Liver (tissue), 8 donors: ENCODE measurements at regions not wholly inside any gene's neighbourhood (a gene's known extent, or its start where the extent isn't known, plus 50 kb on each side); places are given as distances from the start of the nearest gene placed in this dataset.

Experiments used
- DNase-seq: peaks from one replicate; pipeline ENCODE4 v3.0.0-alpha.2; 2017; ENCODE audit warnings: low spot score
- H3K27ac ChIP-seq, 2 donors: one replicate each; pipeline ENCODE4 v1.7.0; 2013; ENCODE audit warnings: inconsistent platforms in 2 of 2, low read length in 2 of 2, control low read depth in 1 of 2, low read depth in 1 of 2, mild to moderate bottlenecking in 1 of 2
- H3K27me3 ChIP-seq, 4 donors: one replicate each; pipeline versions ENCODE4 v1.6.1 to v1.7.0; 2013; ENCODE audit warnings: low read length in 3 of 4, inconsistent platforms in 1 of 4, mild to moderate bottlenecking in 1 of 4, moderate library complexity in 1 of 4; ENCODE audit not compliant: control insufficient read depth in 4 of 4, insufficient read depth in 4 of 4
- H3K36me3 ChIP-seq, 4 donors: one replicate each; pipeline versions ENCODE4 v1.6.1 to v1.7.0; 2013; ENCODE audit warnings: low read length in 3 of 4, mild to moderate bottlenecking in 3 of 4, low read depth in 1 of 4, moderate library complexity in 1 of 4; ENCODE audit not compliant: control insufficient read depth in 4 of 4, insufficient read depth in 3 of 4
- H3K4me1 ChIP-seq, 4 donors: one replicate each; pipeline versions ENCODE4 v1.6.1 to v1.7.0; 2013; ENCODE audit warnings: low read length in 3 of 4, mild to moderate bottlenecking in 3 of 4, moderate library complexity in 1 of 4; ENCODE audit not compliant: control insufficient read depth in 4 of 4, insufficient read depth in 4 of 4
- H3K4me3 ChIP-seq, 3 donors: one replicate each; pipeline versions ENCODE4 v1.6.1 to v1.7.0; 2013; ENCODE audit warnings: low read length in 3 of 3, control low read depth in 1 of 3, low read depth in 1 of 3, mild to moderate bottlenecking in 1 of 3
- H3K9ac ChIP-seq, 2 donors: one replicate each; pipeline ENCODE4 v1.7.0; 2013; ENCODE audit warnings: low read length in 2 of 2, mild to moderate bottlenecking in 2 of 2, moderate library complexity in 2 of 2, control low read depth in 1 of 2, low read depth in 1 of 2
- H3K9me3 ChIP-seq, 4 donors: one replicate each; pipeline versions ENCODE4 v1.6.1 to v1.7.0; 2013; ENCODE audit warnings: low read length in 3 of 4; ENCODE audit not compliant: control insufficient read depth in 4 of 4
- EGR1 ChIP-seq, 2 donors: IDR thresholded peaks; 2 replicates each; pipeline ENCODE4 v1.6.1; 2016 to 2018; ENCODE audit warnings: antibody characterized with exemption in 2 of 2, low read depth in 2 of 2
- FOXA1 ChIP-seq: IDR thresholded peaks from 2 replicates; pipeline ENCODE4 v1.6.1; 2016; ENCODE audit warnings: antibody characterized with exemption
- FOXA2 ChIP-seq: IDR thresholded peaks from 2 replicates; pipeline ENCODE4 v1.6.1; 2016; ENCODE audit warnings: antibody characterized with exemption
- GABPA ChIP-seq, 2 donors: IDR thresholded peaks in 1 of 2; conservative IDR thresholded peaks in 1 of 2; 2 replicates each; pipeline ENCODE4 v1.6.1; 2016; ENCODE audit warnings: antibody characterized with exemption in 2 of 2, mild to moderate bottlenecking in 1 of 2, moderate library complexity in 1 of 2
- HNF4A ChIP-seq, 2 donors: conservative IDR thresholded peaks; 2 replicates each; pipeline ENCODE4 v1.6.1; 2016; ENCODE audit warnings: antibody characterized with exemption in 2 of 2, mild to moderate bottlenecking in 2 of 2
- HNF4G ChIP-seq: IDR thresholded peaks from 2 replicates; pipeline ENCODE4 v1.6.1; 2016; ENCODE audit warnings: antibody characterized with exemption
- JUND ChIP-seq, 2 donors: IDR thresholded peaks; 2 replicates each; pipeline ENCODE4 v1.6.1; 2016; ENCODE audit warnings: antibody characterized with exemption in 2 of 2
- NR2F2 ChIP-seq: IDR thresholded peaks from 2 replicates; pipeline ENCODE4 v1.6.1; 2016; ENCODE audit warnings: antibody characterized with exemption
- RAD21 ChIP-seq, 2 donors: IDR thresholded peaks; 2 replicates each; pipeline ENCODE4 v1.6.1; 2016; ENCODE audit warnings: antibody characterized with exemption in 2 of 2, mild to moderate bottlenecking in 2 of 2
- RXRA ChIP-seq, 2 donors: IDR thresholded peaks; 2 replicates each; pipeline ENCODE4 v1.6.1; 2017 to 2018; ENCODE audit warnings: antibody characterized with exemption in 2 of 2, mild to moderate bottlenecking in 1 of 2
- TAF1 ChIP-seq: conservative IDR thresholded peaks from 2 replicates; pipeline ENCODE4 v1.6.1; 2016; ENCODE audit warnings: antibody characterized with exemption, mild to moderate bottlenecking
- YY1 ChIP-seq: IDR thresholded peaks from 2 replicates; pipeline ENCODE4 v1.6.1; 2016; ENCODE audit warnings: antibody characterized with exemption, mild to moderate bottlenecking
- WGBS: extraction: QIAGEN DNeasy Blood & Tissue Kit; methylation state at CpG from one replicate; pipeline ENCODE4 v1.1.7; 2013; 5-methylcytosine and 5-hydroxymethylcytosine counted together
- TF ChIP-seq, protein P1 (sequence below): IDR thresholded peaks from 2 replicates; pipeline ENCODE4 v1.6.1; 2016; ENCODE audit warnings: antibody characterized with exemption, mild to moderate bottlenecking
- TF ChIP-seq, protein P2 (sequence below): fragments of 150-350 bp; IDR thresholded peaks from 2 replicates; pipeline ENCODE4 v1.5.1; 2017; ENCODE audit warnings: improper control_type of control experiment, low read depth, low read length; ENCODE audit not compliant: missing input control
- TF ChIP-seq, protein P3 (sequence below): IDR thresholded peaks from 2 replicates; pipeline ENCODE4 v1.6.1; 2016; ENCODE audit warnings: antibody characterized with exemption
- TF ChIP-seq, protein P4 (sequence below): IDR thresholded peaks from 2 replicates; pipeline ENCODE4 v1.6.1; 2016; ENCODE audit warnings: antibody characterized with exemption
- donor health status: healthy.
- donor health status: healthy.
- donor health status: healthy.
- donor health status: healthy.
- donor health status: healthy.

DNA sequence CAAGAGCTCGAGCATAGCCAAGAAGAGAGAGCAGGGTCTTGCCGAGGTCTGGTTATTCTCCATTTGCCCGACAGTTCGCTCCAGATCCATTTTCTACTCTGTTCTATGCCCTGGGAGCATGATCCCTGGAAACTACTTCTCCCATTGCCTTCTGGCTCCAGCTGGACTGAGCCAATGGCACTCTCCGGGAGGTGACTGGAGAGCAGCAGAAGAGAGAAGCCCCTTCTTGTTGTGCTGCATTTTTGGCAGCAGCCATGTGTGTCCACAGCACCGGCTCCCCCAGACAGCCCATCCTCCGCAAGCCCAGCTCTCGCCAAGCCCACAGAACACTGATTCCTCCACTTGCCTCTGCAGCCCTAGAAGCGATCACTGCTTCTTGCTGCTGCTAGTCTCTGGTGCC is 345.5 kb downstream of the TNS1 start:
- Histone ChIP-seq H3K9me3 (no peaks in the 10 kb centered on the region), H3K27ac (no peak overlapping the region), H3K4me3 (no peak overlapping the region), H3K4me1 (no peaks in the 10 kb centered on the region), H3K27me3 (no peaks in the 10 kb centered on the region), H3K36me3 (no peaks in the 10 kb centered on the region), H3K9ac (no peak overlapping the region)
- no peak for TF ChIP-seq EGR1 (IDR thresholded peaks at IDR 0.05; ENCODE audit: low read depth in 2 of 2)
- TF ChIP-seq, protein P1, sequence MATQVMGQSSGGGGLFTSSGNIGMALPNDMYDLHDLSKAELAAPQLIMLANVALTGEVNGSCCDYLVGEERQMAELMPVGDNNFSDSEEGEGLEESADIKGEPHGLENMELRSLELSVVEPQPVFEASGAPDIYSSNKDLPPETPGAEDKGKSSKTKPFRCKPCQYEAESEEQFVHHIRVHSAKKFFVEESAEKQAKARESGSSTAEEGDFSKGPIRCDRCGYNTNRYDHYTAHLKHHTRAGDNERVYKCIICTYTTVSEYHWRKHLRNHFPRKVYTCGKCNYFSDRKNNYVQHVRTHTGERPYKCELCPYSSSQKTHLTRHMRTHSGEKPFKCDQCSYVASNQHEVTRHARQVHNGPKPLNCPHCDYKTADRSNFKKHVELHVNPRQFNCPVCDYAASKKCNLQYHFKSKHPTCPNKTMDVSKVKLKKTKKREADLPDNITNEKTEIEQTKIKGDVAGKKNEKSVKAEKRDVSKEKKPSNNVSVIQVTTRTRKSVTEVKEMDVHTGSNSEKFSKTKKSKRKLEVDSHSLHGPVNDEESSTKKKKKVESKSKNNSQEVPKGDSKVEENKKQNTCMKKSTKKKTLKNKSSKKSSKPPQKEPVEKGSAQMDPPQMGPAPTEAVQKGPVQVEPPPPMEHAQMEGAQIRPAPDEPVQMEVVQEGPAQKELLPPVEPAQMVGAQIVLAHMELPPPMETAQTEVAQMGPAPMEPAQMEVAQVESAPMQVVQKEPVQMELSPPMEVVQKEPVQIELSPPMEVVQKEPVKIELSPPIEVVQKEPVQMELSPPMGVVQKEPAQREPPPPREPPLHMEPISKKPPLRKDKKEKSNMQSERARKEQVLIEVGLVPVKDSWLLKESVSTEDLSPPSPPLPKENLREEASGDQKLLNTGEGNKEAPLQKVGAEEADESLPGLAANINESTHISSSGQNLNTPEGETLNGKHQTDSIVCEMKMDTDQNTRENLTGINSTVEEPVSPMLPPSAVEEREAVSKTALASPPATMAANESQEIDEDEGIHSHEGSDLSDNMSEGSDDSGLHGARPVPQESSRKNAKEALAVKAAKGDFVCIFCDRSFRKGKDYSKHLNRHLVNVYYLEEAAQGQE: no peak
- no peak for TF ChIP-seq YY1
- TF ChIP-seq FOXA1: no peak
- TF ChIP-seq GABPA (IDR thresholded peaks at IDR 0.05 in 1 of 2, conservative IDR thresholded peaks at IDR 0.05 in 1 of 2): no peak
- TF ChIP-seq, protein P2, sequence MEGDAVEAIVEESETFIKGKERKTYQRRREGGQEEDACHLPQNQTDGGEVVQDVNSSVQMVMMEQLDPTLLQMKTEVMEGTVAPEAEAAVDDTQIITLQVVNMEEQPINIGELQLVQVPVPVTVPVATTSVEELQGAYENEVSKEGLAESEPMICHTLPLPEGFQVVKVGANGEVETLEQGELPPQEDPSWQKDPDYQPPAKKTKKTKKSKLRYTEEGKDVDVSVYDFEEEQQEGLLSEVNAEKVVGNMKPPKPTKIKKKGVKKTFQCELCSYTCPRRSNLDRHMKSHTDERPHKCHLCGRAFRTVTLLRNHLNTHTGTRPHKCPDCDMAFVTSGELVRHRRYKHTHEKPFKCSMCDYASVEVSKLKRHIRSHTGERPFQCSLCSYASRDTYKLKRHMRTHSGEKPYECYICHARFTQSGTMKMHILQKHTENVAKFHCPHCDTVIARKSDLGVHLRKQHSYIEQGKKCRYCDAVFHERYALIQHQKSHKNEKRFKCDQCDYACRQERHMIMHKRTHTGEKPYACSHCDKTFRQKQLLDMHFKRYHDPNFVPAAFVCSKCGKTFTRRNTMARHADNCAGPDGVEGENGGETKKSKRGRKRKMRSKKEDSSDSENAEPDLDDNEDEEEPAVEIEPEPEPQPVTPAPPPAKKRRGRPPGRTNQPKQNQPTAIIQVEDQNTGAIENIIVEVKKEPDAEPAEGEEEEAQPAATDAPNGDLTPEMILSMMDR: no peak
- TF ChIP-seq TAF1: no peak
- no peak for TF ChIP-seq NR2F2
- TF ChIP-seq JUND (IDR thresholded peaks at IDR 0.05): no peak
- TF ChIP-seq FOXA2: no peak
- no peak for TF ChIP-seq HNF4A (conservative IDR thresholded peaks at IDR 0.05)
- TF ChIP-seq, protein P3, sequence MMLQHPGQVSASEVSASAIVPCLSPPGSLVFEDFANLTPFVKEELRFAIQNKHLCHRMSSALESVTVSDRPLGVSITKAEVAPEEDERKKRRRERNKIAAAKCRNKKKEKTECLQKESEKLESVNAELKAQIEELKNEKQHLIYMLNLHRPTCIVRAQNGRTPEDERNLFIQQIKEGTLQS: no peak
- no peak for TF ChIP-seq RAD21 (IDR thresholded peaks at IDR 0.05)
- TF ChIP-seq HNF4G: no peak
- no peak for TF ChIP-seq RXRA (IDR thresholded peaks at IDR 0.05)
- TF ChIP-seq, protein P4, sequence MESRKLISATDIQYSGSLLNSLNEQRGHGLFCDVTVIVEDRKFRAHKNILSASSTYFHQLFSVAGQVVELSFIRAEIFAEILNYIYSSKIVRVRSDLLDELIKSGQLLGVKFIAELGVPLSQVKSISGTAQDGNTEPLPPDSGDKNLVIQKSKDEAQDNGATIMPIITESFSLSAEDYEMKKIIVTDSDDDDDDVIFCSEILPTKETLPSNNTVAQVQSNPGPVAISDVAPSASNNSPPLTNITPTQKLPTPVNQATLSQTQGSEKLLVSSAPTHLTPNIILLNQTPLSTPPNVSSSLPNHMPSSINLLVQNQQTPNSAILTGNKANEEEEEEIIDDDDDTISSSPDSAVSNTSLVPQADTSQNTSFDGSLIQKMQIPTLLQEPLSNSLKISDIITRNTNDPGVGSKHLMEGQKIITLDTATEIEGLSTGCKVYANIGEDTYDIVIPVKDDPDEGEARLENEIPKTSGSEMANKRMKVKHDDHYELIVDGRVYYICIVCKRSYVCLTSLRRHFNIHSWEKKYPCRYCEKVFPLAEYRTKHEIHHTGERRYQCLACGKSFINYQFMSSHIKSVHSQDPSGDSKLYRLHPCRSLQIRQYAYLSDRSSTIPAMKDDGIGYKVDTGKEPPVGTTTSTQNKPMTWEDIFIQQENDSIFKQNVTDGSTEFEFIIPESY: no peak
- WGBS: 89% methylated on average over 9 of the region's 9 CpGs
- DNase-seq: no peak

DNA sequence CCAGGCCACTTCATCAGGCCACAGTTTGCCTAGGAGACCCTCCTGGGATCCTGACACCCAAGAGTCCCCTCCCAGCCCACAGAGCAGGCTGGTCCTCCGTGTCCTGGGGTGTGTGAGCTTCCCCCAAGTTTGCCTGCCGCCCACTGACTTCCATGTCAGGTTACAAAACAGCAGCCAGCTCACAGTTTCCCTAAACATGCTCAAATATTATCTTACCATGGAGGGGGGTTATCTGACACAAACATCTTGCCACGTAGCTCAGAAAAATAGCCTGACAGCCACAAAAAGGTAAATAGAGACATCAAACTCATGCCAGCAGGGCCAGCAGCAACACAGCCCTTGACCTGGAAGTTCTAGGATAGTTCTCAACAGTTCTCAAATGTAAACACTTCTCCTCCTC is 346.5 kb downstream of the TNS1 start:
- no peaks in the 10 kb centered on the region for H3K36me3 ChIP-seq
- no peak overlapping the region for H3K9ac ChIP-seq
- no peaks in the 10 kb centered on the region for H3K9me3 ChIP-seq
- no peak for DNase-seq
- H3K27me3 ChIP-seq: no peaks in the 10 kb centered on the region
- H3K4me1 ChIP-seq: no peaks in the 10 kb centered on the region
- 82% methylated on average over 3 of the region's 3 CpGs for WGBS
- H3K27ac ChIP-seq: no peak overlapping the region
- no peak overlapping the region for H3K4me3 ChIP-seq
- no peak for TF ChIP-seq RXRA (IDR thresholded peaks at IDR 0.05)
- TF ChIP-seq, protein P2: no peak
- no peak for TF ChIP-seq YY1
- no peak for TF ChIP-seq GABPA (IDR thresholded peaks at IDR 0.05 in 1 of 2, conservative IDR thresholded peaks at IDR 0.05 in 1 of 2)
- no peak for TF ChIP-seq NR2F2
- no peak for TF ChIP-seq FOXA1
- TF ChIP-seq HNF4A (conservative IDR thresholded peaks at IDR 0.05): no peak
- TF ChIP-seq, protein P1: no peak
- TF ChIP-seq, protein P4: no peak
- TF ChIP-seq HNF4G: no peak
- TF ChIP-seq FOXA2: no peak
